Neural cell (in vitro differentiated cells): ENCODE measurements at regions not wholly inside any gene's neighbourhood (a gene's known extent, or its start where the extent isn't known, plus 50 kb on each side); places are given as distances from the start of the nearest gene placed in this dataset.

Experiments used
- CTCF ChIP-seq: fragments of 450-650 bp; IDR thresholded peaks from 2 replicates; pipeline ENCODE4 v1.5.1; 2014; ENCODE audit warnings: antibody characterized with exemption, mild to moderate bottlenecking, moderate library complexity; ENCODE audit not compliant: poor library complexity, severe bottlenecking
- EP300 ChIP-seq: fragments of 450-650 bp; conservative IDR thresholded peaks from 2 replicates; pipeline ENCODE4 v1.6.1; 2014; ENCODE audit warnings: antibody characterized with exemption, mild to moderate bottlenecking, moderate library complexity; ENCODE audit not compliant: poor library complexity, severe bottlenecking
- EZH2 ChIP-seq: fragments of 200-600, 300-800 bp; shearing (Covaris generic), sonication (generic); IDR thresholded peaks from 2 replicates; pipeline ENCODE4 v1.6.1; 2014; ENCODE audit warnings: antibody characterized with exemption, low read length, borderline replicate concordance, mild to moderate bottlenecking; ENCODE audit not compliant: insufficient read depth, poor library complexity, severe bottlenecking
- POLR2AphosphoS5 ChIP-seq: IDR thresholded peaks from 2 replicates; pipeline ENCODE4 v1.6.1; 2012
- RAD21 ChIP-seq: fragments of 450-650 bp; conservative IDR thresholded peaks from 2 replicates; pipeline ENCODE4 v1.6.1; 2014; ENCODE audit warnings: antibody characterized with exemption, mild to moderate bottlenecking, moderate library complexity
- REST ChIP-seq: IDR thresholded peaks from 2 replicates; pipeline ENCODE4 v1.6.1; 2012; ENCODE audit warnings: borderline replicate concordance
- SMC3 ChIP-seq: fragments of 450-650 bp; conservative IDR thresholded peaks from 2 replicates; pipeline ENCODE4 v1.6.1; 2014; ENCODE audit warnings: antibody characterized with exemption, mild to moderate bottlenecking, moderate library complexity; ENCODE audit not compliant: poor library complexity
- TAF1 ChIP-seq: IDR thresholded peaks from 2 replicates; pipeline ENCODE4 v1.6.1; 2012; ENCODE audit warnings: low read depth

- TF ChIP-seq CTCF (no peak), SMC3 (no peak), EZH2 (no peak), EP300 (no peak), POLR2AphosphoS5 (no peak), REST (no peak), RAD21 (no peak), TAF1 (no peak)
Measured at GRCh38 chr1:193856261-193856660, 669.8 kb upstream of the B3GALT2 start.
